Bronchial epithelial cell (primary cell): ENCODE measurements at regions not wholly inside any gene's neighbourhood (a gene's known extent, or its start where the extent isn't known, plus 50 kb on each side); places are given as distances from the start of the nearest gene placed in this dataset.

Experiments
- DNase-seq: peaks from one replicate; pipeline ENCODE4 v3.0.0-alpha.2; 2010; ENCODE audit warnings: low read depth
- FAIRE-seq: peaks from 2 replicates; lab custom pipeline; 2011; peaks lifted over from hg19 to GRCh38; lab: Jason Lieb, UNC
- H3K27me3 ChIP-seq: 2 replicates; pipeline ENCODE4 v1.5.1; 2011; ENCODE audit warnings: low read length; ENCODE audit not compliant: control insufficient read depth, insufficient read depth
- H3K36me3 ChIP-seq: 2 replicates; pipeline ENCODE4 v1.5.1; 2011; ENCODE audit warnings: low read length; ENCODE audit not compliant: control insufficient read depth, insufficient read depth
- H3K4me3 ChIP-seq: 2 replicates; pipeline ENCODE4 v1.5.1; 2011; ENCODE audit warnings: mild to moderate bottlenecking, low read depth, low read length, control low read depth
- TF ChIP-seq, protein P1 (sequence below): IDR thresholded peaks from 2 replicates; pipeline ENCODE4 v1.5.1; 2011; ENCODE audit warnings: mild to moderate bottlenecking, moderate library complexity, low read length, control low read depth, inconsistent platforms; ENCODE audit not compliant: insufficient read depth, severe bottlenecking

DNA sequence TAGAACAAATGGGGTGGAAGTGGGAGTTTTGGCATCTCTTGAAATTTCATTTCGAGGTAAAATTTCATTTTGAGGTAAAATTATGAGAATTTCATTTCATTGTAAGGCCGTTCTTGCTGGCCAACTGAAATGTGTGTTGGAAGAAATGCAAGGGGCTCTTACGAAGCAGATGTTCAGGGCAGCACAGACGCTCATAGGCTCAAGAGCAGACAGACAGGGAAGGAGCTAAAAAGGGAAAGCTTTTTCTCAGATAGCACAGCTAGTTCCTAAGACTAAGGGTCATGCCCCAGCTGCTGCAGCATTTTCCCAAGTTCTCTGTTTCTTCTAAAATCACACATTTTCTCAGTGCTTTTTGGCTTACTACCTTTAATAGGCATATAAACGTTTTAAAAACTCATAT lies 65.1 kb upstream of the SFMBT2 start:
- no peak overlapping the region for H3K4me3 ChIP-seq
- FAIRE-seq (no peak), DNase-seq (no peak)
- TF ChIP-seq, protein P1, sequence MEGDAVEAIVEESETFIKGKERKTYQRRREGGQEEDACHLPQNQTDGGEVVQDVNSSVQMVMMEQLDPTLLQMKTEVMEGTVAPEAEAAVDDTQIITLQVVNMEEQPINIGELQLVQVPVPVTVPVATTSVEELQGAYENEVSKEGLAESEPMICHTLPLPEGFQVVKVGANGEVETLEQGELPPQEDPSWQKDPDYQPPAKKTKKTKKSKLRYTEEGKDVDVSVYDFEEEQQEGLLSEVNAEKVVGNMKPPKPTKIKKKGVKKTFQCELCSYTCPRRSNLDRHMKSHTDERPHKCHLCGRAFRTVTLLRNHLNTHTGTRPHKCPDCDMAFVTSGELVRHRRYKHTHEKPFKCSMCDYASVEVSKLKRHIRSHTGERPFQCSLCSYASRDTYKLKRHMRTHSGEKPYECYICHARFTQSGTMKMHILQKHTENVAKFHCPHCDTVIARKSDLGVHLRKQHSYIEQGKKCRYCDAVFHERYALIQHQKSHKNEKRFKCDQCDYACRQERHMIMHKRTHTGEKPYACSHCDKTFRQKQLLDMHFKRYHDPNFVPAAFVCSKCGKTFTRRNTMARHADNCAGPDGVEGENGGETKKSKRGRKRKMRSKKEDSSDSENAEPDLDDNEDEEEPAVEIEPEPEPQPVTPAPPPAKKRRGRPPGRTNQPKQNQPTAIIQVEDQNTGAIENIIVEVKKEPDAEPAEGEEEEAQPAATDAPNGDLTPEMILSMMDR, result no peak
- H3K27me3 ChIP-seq, result no peaks in the 10 kb centered on the region
- no peaks in the 10 kb centered on the region for H3K36me3 ChIP-seq

GRCh38 chr10:7475046-7475911 lies 64.4 kb upstream of the SFMBT2 start:
- FAIRE-seq (no peak), DNase-seq (no peak)
- H3K36me3 ChIP-seq, result no peaks in the 10 kb centered on the region
- H3K4me3 ChIP-seq, result no peak overlapping the region
- H3K27me3 ChIP-seq, result no peaks in the 10 kb centered on the region
- TF ChIP-seq, protein P1, result no peak

GRCh38 chr10:7474388-7474787 lies 63.6 kb upstream of the SFMBT2 start:
- Histone ChIP-seq H3K36me3 (no peaks in the 10 kb centered on the region), H3K27me3 (no peaks in the 10 kb centered on the region), H3K4me3 (no peak overlapping the region)
- TF ChIP-seq, protein P1, result no peak
- FAIRE-seq, result no peak
- no peak for DNase-seq

DNA sequence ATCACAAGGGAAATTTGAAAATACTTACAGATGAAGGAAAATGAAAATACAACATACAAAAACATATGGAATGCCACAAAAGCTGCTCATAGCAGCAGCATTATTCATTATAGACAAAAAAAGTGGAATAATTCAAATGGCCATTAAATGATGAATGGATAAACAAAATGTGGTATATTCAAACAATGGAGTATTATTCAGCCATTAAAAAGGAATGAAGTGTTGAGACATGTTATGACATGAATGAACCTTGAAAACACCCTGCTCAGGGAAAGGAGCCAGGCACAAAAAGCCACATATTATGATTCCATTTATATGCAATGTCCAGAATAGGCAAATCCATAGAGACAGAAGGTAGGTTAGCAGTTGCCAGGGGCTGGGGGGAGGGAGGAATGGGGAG lies 62.6 kb upstream of the SFMBT2 start:
- H3K36me3 ChIP-seq, result no peaks in the 10 kb centered on the region
- no peak for FAIRE-seq
- TF ChIP-seq, protein P1, result no peak
- DNase-seq, result no peak
- H3K4me3 ChIP-seq, result no peak overlapping the region
- H3K27me3 ChIP-seq, result no peaks in the 10 kb centered on the region

DNA sequence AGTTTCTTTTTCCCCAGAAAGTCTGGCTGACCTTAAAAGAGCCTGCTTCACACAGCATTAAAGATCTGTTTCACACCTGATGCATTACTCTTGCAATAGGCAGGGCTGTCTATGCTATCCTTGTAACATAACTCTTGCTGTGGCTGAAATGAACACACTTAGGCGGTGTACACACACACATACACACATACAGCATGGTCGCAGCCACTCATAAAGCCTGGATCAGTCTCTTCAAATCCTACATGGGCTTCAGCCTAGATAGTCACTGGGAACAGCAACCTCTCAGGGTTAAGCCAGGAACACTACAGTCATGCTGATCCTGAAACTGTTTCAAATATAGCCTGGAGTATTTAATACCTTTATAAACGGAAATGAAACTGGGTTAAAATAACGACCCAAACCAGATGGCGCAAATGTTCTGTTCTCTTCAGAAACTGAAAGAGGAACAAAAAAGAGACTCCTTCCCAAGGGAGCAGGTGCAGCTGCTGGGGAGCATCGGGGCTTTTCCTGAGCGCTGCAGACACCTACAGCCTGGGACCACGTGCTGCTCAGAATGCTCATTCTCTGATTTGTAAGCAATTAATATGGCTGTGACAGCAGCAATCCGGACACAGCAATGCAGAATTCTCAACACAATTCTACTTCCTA lies 61.0 kb upstream of the SFMBT2 start:
- H3K4me3 ChIP-seq, result no peak overlapping the region
- no peak for DNase-seq
- no peak for FAIRE-seq

More for the DNA sequence above, 61.0 kb upstream of the SFMBT2 start:
- Histone ChIP-seq H3K27me3 (no peaks in the 10 kb centered on the region), H3K36me3 (no peaks in the 10 kb centered on the region)
- TF ChIP-seq, protein P1, result no peak
